22Rv1 (cell line): ENCODE measurements at regions not wholly inside any gene's neighbourhood (a gene's known extent, or its start where the extent isn't known, plus 50 kb on each side); places are given as distances from the start of the nearest gene placed in this dataset.

Experiments used
- CTCF ChIP-seq: fragments of 450-650 bp; IDR thresholded peaks from 2 replicates; pipeline ENCODE4 v1.5.1; 2017; ENCODE audit warnings: mild to moderate bottlenecking
- ZFX ChIP-seq: fragments of 450-650 bp; IDR thresholded peaks from 2 replicates; pipeline ENCODE4 v1.6.1; 2017; ENCODE audit warnings: antibody characterized with exemption, borderline replicate concordance

- TF ChIP-seq CTCF, result no peak
- no peak for TF ChIP-seq ZFX
Observed at GRCh38 chr13:79778741-79779460, 297.9 kb downstream of the NDFIP2 start.
